Breast epithelium (tissue), 4 donors: ENCODE measurements at regions not wholly inside any gene's neighbourhood (a gene's known extent, or its start where the extent isn't known, plus 50 kb on each side); places are given as distances from the start of the nearest gene placed in this dataset.

Experiments
- DNase-seq, 2 donors: peaks; one replicate each; pipeline ENCODE4 v3.0.0-alpha.2; 2019; ENCODE audit warnings: low spot score in 2 of 2
- H3K27ac ChIP-seq, 2 donors: fragments of 200-600 bp; sonication (generic) in 1 of 2; one replicate each; pipeline ENCODE4 v1.5.1; 2016 to 2019; ENCODE audit warnings: mild to moderate bottlenecking in 1 of 2
- H3K27me3 ChIP-seq, 2 donors: fragments of 200-600 bp; sonication (generic) in 1 of 2; one replicate each; pipeline versions ENCODE4 v1.5.1 to v1.6.0; 2017 to 2019; ENCODE audit warnings: control low read depth in 1 of 2, mild to moderate bottlenecking in 1 of 2
- H3K36me3 ChIP-seq: fragments of 200-600 bp; one replicate; pipeline ENCODE4 v1.5.1; 2019
- H3K4me1 ChIP-seq, 2 donors: fragments of 200-600 bp; sonication (generic); one replicate each; pipeline ENCODE4 v1.5.1; 2016 to 2019; ENCODE audit warnings: control low read depth in 1 of 2
- H3K4me3 ChIP-seq, 3 donors: fragments of 200-600 bp; sonication (generic); 1 replicate in 2 of 3; 2 replicates in 1 of 3; pipeline ENCODE4 v1.5.1; 2016 to 2019; ENCODE audit warnings: mild to moderate bottlenecking in 3 of 3, moderate library complexity in 2 of 3
- H3K9me3 ChIP-seq, 2 donors: fragments of 200-600 bp; sonication (generic) in 1 of 2; one replicate each; pipeline ENCODE4 v1.5.1; 2016 to 2019; ENCODE audit warnings: control low read depth in 1 of 2
- CTCF ChIP-seq, 3 donors: fragments of 450-650 bp; IDR thresholded peaks; one replicate each; pipeline ENCODE4 v1.5.1; 2016 to 2017; ENCODE audit warnings: antibody characterized with exemption in 3 of 3, mild to moderate bottlenecking in 3 of 3, moderate library complexity in 3 of 3
- POLR2A ChIP-seq: fragments of 450-650 bp; IDR thresholded peaks from one replicate; pipeline ENCODE4 v1.6.1; 2016; ENCODE audit warnings: antibody characterized with exemption, mild to moderate bottlenecking, moderate library complexity
- POLR2AphosphoS5 ChIP-seq, 3 donors: sonication (generic); formaldehyde crosslinking; IDR thresholded peaks; one replicate each; pipeline ENCODE4 v1.6.1; 2017; ENCODE audit warnings: antibody characterized with exemption in 3 of 3
- intact Hi-C: fragments of 100-400 bp; cut with DNase I; formaldehyde crosslinking; loops from one replicate; pipeline ENCODE4 v1.15.1; 2023; ENCODE audit warnings: low total_unique reads

- Histone ChIP-seq H3K4me1 (no peaks in the 10 kb centered on the region), H3K4me3 (no peak overlapping the region), H3K9me3 (no peaks in the 10 kb centered on the region), H3K36me3 (no peaks in the 10 kb centered on the region), H3K27ac (no peak overlapping the region), H3K27me3 (no peaks in the 10 kb centered on the region)
- intact Hi-C loops, result no loop called here
- no peak for TF ChIP-seq POLR2A
- no peak for TF ChIP-seq CTCF (IDR thresholded peaks at IDR 0.05)
- TF ChIP-seq POLR2AphosphoS5 (IDR thresholded peaks at IDR 0.05), result no peak
- DNase-seq, result no peak
Measured at GRCh38 chr5:165594693-165595092, 2089.3 kb downstream of the MAT2B start.

- Histone ChIP-seq H3K4me1 (no peaks in the 10 kb centered on the region), H3K36me3 (no peaks in the 10 kb centered on the region), H3K27ac (no peak overlapping the region), H3K27me3 (no peaks in the 10 kb centered on the region), H3K4me3 (no peak overlapping the region), H3K9me3 (no peaks in the 10 kb centered on the region)
- TF ChIP-seq POLR2A (no peak), CTCF (IDR thresholded peaks at IDR 0.05) (no peak), POLR2AphosphoS5 (IDR thresholded peaks at IDR 0.05) (no peak)
- intact Hi-C loops, result no loop called here
- no peak for DNase-seq
Measured at GRCh38 chr5:165602529-165602928, 2097.1 kb downstream of the MAT2B start.

GRCh38 chr5:165607026-165607425 lies 2101.6 kb downstream of the MAT2B start:
- TF ChIP-seq POLR2A, result no peak
- no peak for TF ChIP-seq POLR2AphosphoS5 (IDR thresholded peaks at IDR 0.05)
- TF ChIP-seq CTCF (IDR thresholded peaks at IDR 0.05), result no peak
- no peak overlapping the region for H3K27ac ChIP-seq
- no peaks in the 10 kb centered on the region for H3K4me1 ChIP-seq
- H3K27me3 ChIP-seq, result no peaks in the 10 kb centered on the region
- no peak for DNase-seq
- H3K36me3 ChIP-seq, result no peaks in the 10 kb centered on the region
- no peaks in the 10 kb centered on the region for H3K9me3 ChIP-seq
- H3K4me3 ChIP-seq, result no peak overlapping the region
- intact Hi-C loops, result no loop called here

GRCh38 chr5:165609871-165610270 lies 2104.5 kb downstream of the MAT2B start:
- intact Hi-C loops, result no loop called here
- no peaks in the 10 kb centered on the region for H3K27me3 ChIP-seq
- H3K4me1 ChIP-seq, result no peaks in the 10 kb centered on the region
- no peaks in the 10 kb centered on the region for H3K36me3 ChIP-seq
- TF ChIP-seq POLR2AphosphoS5 (IDR thresholded peaks at IDR 0.05), result no peak
- TF ChIP-seq POLR2A, result no peak
- no peak for TF ChIP-seq CTCF (IDR thresholded peaks at IDR 0.05)
- no peak for DNase-seq
- no peaks in the 10 kb centered on the region for H3K9me3 ChIP-seq
- H3K4me3 ChIP-seq, result no peak overlapping the region
- H3K27ac ChIP-seq, result no peak overlapping the region

- Histone ChIP-seq H3K27me3 (no peaks in the 10 kb centered on the region), H3K9me3 (no peaks in the 10 kb centered on the region), H3K4me1 (no peaks in the 10 kb centered on the region), H3K36me3 (no peaks in the 10 kb centered on the region), H3K4me3 (no peak overlapping the region), H3K27ac (no peak overlapping the region)
- no peak for DNase-seq
- intact Hi-C loops, result no loop called here
- TF ChIP-seq CTCF (IDR thresholded peaks at IDR 0.05) (no peak), POLR2AphosphoS5 (IDR thresholded peaks at IDR 0.05) (no peak), POLR2A (no peak)
Measured at GRCh38 chr5:165616490-165617405, 2111.3 kb downstream of the MAT2B start.
